ENCODE measurements at regions not wholly inside any gene's neighbourhood (a gene's known extent, or its start where the extent isn't known, plus 50 kb on each side); places are given as distances from the start of the nearest gene placed in this dataset.
"Not testable (repeated sequence)": the region's sequence is repeated elsewhere in the genome, so short reads cannot be mapped to it uniquely, and the experiment has no call there.

- no peak for DNase-seq (ENCODE audit: low read depth in 4 of 4, low spot score in 1 of 4)
These were observed 67.7 kb downstream of the SMIM20 start for GRCh38 chr4:25981749-25982148.

- no peak for DNase-seq (ENCODE audit: low read depth in 4 of 4, low spot score in 1 of 4)
These were observed 68.9 kb downstream of the SMIM20 start for GRCh38 chr4:25982962-25983361.

- no peak for DNase-seq (ENCODE audit: low read depth in 4 of 4, low spot score in 1 of 4)
These were observed 70.2 kb downstream of the SMIM20 start for GRCh38 chr4:25984266-25984665.

GRCh38 chr4:25984796-25985195 is 70.8 kb downstream of the SMIM20 start:
- DNase-seq (ENCODE audit: low read depth in 4 of 4, low spot score in 1 of 4): no peak

GRCh38 chr4:25986807-25987206 is 72.8 kb downstream of the SMIM20 start:
- DNase-seq (ENCODE audit: low read depth in 4 of 4, low spot score in 1 of 4): no peak

- DNase-seq (ENCODE audit: low read depth in 4 of 4, low spot score in 1 of 4): no peak
These were observed 77.3 kb downstream of the SMIM20 start for GRCh38 chr4:25991340-25991739.

GRCh38 chr4:25993395-25994185 is 79.6 kb downstream of the SMIM20 start:
- DNase-seq (ENCODE audit: low read depth in 4 of 4, low spot score in 1 of 4): peak in 2 of 4 experiments; percentile 4 to 9

- DNase-seq (ENCODE audit: low read depth in 4 of 4, low spot score in 1 of 4): not testable (repeated sequence)
These were observed 80.6 kb downstream of the SMIM20 start for GRCh38 chr4:25994577-25994976.

- DNase-seq (ENCODE audit: low read depth in 4 of 4, low spot score in 1 of 4): no peak
These were observed 86.4 kb downstream of the SMIM20 start for GRCh38 chr4:26000274-26000950.

GRCh38 chr4:26001413-26001812 is 87.4 kb downstream of the SMIM20 start:
- no peak for DNase-seq (ENCODE audit: low read depth in 4 of 4, low spot score in 1 of 4)

- no peak for DNase-seq (ENCODE audit: low read depth in 4 of 4, low spot score in 1 of 4)
These were observed 87.8 kb downstream of the SMIM20 start for GRCh38 chr4:26001816-26002215.

- no peak for DNase-seq (ENCODE audit: low read depth in 4 of 4, low spot score in 1 of 4)
These were observed 89.0 kb downstream of the SMIM20 start for GRCh38 chr4:26003056-26003455.

- DNase-seq (ENCODE audit: low read depth in 4 of 4, low spot score in 1 of 4): no peak
These were observed 90.3 kb downstream of the SMIM20 start for GRCh38 chr4:26004290-26004689.

- no peak for DNase-seq (ENCODE audit: low read depth in 4 of 4, low spot score in 1 of 4)
These were observed 91.7 kb downstream of the SMIM20 start for GRCh38 chr4:26005764-26006163.

GRCh38 chr4:26008737-26009136 is 94.7 kb downstream of the SMIM20 start:
- no peak for DNase-seq (ENCODE audit: low read depth in 4 of 4, low spot score in 1 of 4)

GRCh38 chr4:26009502-26009901 is 95.5 kb downstream of the SMIM20 start:
- DNase-seq (ENCODE audit: low read depth in 4 of 4, low spot score in 1 of 4): no peak

- DNase-seq (ENCODE audit: low read depth in 4 of 4, low spot score in 1 of 4): no peak
These were observed 96.3 kb downstream of the SMIM20 start for GRCh38 chr4:26010304-26010703.

GRCh38 chr4:26013629-26014028 is 99.6 kb downstream of the SMIM20 start:
- no peak for DNase-seq (ENCODE audit: low read depth in 4 of 4, low spot score in 1 of 4)

GRCh38 chr4:26015133-26015651 is 101.2 kb downstream of the SMIM20 start:
- DNase-seq (ENCODE audit: low read depth in 4 of 4, low spot score in 1 of 4): no peak

- DNase-seq (ENCODE audit: low read depth in 4 of 4, low spot score in 1 of 4): no peak
These were observed 101.9 kb downstream of the SMIM20 start for GRCh38 chr4:26015906-26016305.

- DNase-seq (ENCODE audit: low read depth in 4 of 4, low spot score in 1 of 4): no peak
These were observed 103.5 kb downstream of the SMIM20 start for GRCh38 chr4:26017531-26017930.

GRCh38 chr4:26017961-26018700 is 104.1 kb downstream of the SMIM20 start:
- DNase-seq (ENCODE audit: low read depth in 4 of 4, low spot score in 1 of 4): not testable (repeated sequence)
